ENCODE measurements at regions not wholly inside any gene's neighbourhood (a gene's known extent, or its start where the extent isn't known, plus 50 kb on each side); places are given as distances from the start of the nearest gene placed in this dataset.

DNA sequence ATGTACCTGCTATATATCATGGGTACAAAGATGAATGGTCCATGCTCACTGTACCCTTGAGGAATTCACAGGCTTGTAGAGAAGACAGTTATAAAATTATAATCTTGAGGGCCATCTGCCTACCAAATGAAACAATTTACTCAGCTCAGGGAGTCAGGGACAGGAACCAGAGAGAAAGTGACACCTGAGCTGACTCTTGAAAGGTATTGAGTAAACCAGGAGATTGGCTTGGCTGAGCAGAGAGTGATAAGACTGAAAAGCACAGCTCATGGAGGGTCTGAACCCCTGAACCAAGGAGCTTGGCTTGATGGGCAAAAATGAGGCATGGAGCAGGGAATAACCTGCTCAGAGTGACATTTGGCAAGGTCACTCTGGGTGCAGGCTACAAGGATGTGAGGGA, 147.3 kb downstream of the FAM114A2 start:
- TF ChIP-seq CTCF (IDR thresholded peaks at IDR 0.05) (no peak), POLR2A (IDR thresholded peaks at IDR 0.05) (no peak)

All from breast epithelium (tissue), 3 donors.